ENCODE measurements at regions not wholly inside any gene's neighbourhood (a gene's known extent, or its start where the extent isn't known, plus 50 kb on each side); places are given as distances from the start of the nearest gene placed in this dataset.

- Histone ChIP-seq H3K36me3 (ENCODE audit: control insufficient read depth in 2 of 2, extremely low read depth in 1 of 2, insufficient read depth in 2 of 2, low read length in 2 of 2) (no peaks in the 10 kb centered on the region), H3K79me2 (ENCODE audit: control insufficient read depth, insufficient read depth, low read length) (no peaks in the 10 kb centered on the region), H3K9me1 (replicated peaks; ENCODE audit: control insufficient read depth, extremely low read depth, insufficient read depth, low read length) (no peaks in the 10 kb centered on the region), H2AFZ (ENCODE audit: low read depth, low read length) (no peak overlapping the region), H4K20me1 (replicated peaks; ENCODE audit: control insufficient read depth, extremely low read depth, insufficient read depth, low read length) (no peaks in the 10 kb centered on the region), H3K27ac (ENCODE audit: insufficient read depth, low read depth, low read length) (no peak overlapping the region), H3K9ac (replicated peaks; ENCODE audit: extremely low read depth, insufficient read depth, low read length) (no peak overlapping the region), H3K4me2 (ENCODE audit: insufficient read depth, low read length) (no peak overlapping the region), H3K4me1 (ENCODE audit: control insufficient read depth, extremely low read depth, insufficient read depth, low read length) (no peaks in the 10 kb centered on the region), H3K4me3 (replicated peaks in 1 of 3; ENCODE audit: insufficient read depth in 1 of 3, low read depth in 1 of 3, low read length in 3 of 3) (no peak overlapping the region), H3K27me3 (ENCODE audit: control insufficient read depth in 2 of 2, insufficient read depth in 2 of 2, low read length in 2 of 2) (no peaks in the 10 kb centered on the region), H3K9me3 (replicated peaks; ENCODE audit: control insufficient read depth, insufficient read depth, low read length) (no peaks in the 10 kb centered on the region)
- POLR2A ChIA-PET, result no interaction called here
- CTCF ChIA-PET, result interaction anchor here (1.3 kb wide), 1 partner anchor 10 kb away, joined by 3 read pairs; no protein-coding TSS in a partner anchor
- DNase-seq (ENCODE audit: low read depth, low spot score) (no peak), FAIRE-seq (no peak)
- dilution Hi-C loops (cut with MboI; ENCODE audit: extremely low pct_ligation_motif_present, low sequenced_read_pairs) (no loop called here), intact Hi-C loops (cut with micrococcal nuclease) (no loop called here)
- BruUV-seq (replicated peaks), result no TSS peak
- TF ChIP-seq POLR2A (IDR thresholded peaks at IDR 0.05; ENCODE audit: low read depth, low read length) (no peak), FOS (IDR thresholded peaks at IDR 0.05; ENCODE audit: borderline replicate concordance, insufficient read depth, low read length) (no peak), POLR2AphosphoS5 (IDR thresholded peaks at IDR 0.05; ENCODE audit: insufficient read depth, low read depth, low read length) (no peak), GATA2 (IDR thresholded peaks at IDR 0.05; ENCODE audit: insufficient read depth, insufficient read length, low read depth, low read length) (no peak), EZH2 (IDR thresholded peaks at IDR 0.05; ENCODE audit: borderline replicate concordance, low read depth, low read length, severe bottlenecking) (no peak), MYC (IDR thresholded peaks at IDR 0.05; ENCODE audit: low read depth, low read length) (no peak), JUN (IDR thresholded peaks at IDR 0.05; ENCODE audit: borderline replicate concordance, insufficient read depth, insufficient read length, low read depth) (no peak), MAX (IDR thresholded peaks at IDR 0.05; ENCODE audit: insufficient read depth, insufficient read length) (no peak)
Measured at GRCh38 chr5:32951003-32951402, 239.9 kb downstream of the NPR3 start.

- Histone ChIP-seq H3K9me3 (replicated peaks; ENCODE audit: control insufficient read depth, insufficient read depth, low read length) (no peaks in the 10 kb centered on the region), H4K20me1 (replicated peaks; ENCODE audit: control insufficient read depth, extremely low read depth, insufficient read depth, low read length) (no peaks in the 10 kb centered on the region), H2AFZ (ENCODE audit: low read depth, low read length) (no peak overlapping the region), H3K27ac (ENCODE audit: insufficient read depth, low read depth, low read length) (no peak overlapping the region), H3K36me3 (ENCODE audit: control insufficient read depth in 2 of 2, extremely low read depth in 1 of 2, insufficient read depth in 2 of 2, low read length in 2 of 2) (no peaks in the 10 kb centered on the region), H3K4me1 (ENCODE audit: control insufficient read depth, extremely low read depth, insufficient read depth, low read length) (no peaks in the 10 kb centered on the region), H3K9ac (replicated peaks; ENCODE audit: extremely low read depth, insufficient read depth, low read length) (no peak overlapping the region), H3K4me3 (replicated peaks in 1 of 3; ENCODE audit: insufficient read depth in 1 of 3, low read depth in 1 of 3, low read length in 3 of 3) (no peak overlapping the region), H3K4me2 (ENCODE audit: insufficient read depth, low read length) (no peak overlapping the region), H3K9me1 (replicated peaks; ENCODE audit: control insufficient read depth, extremely low read depth, insufficient read depth, low read length) (no peaks in the 10 kb centered on the region), H3K79me2 (ENCODE audit: control insufficient read depth, insufficient read depth, low read length) (no peaks in the 10 kb centered on the region), H3K27me3 (ENCODE audit: control insufficient read depth in 2 of 2, insufficient read depth in 2 of 2, low read length in 2 of 2) (no peaks in the 10 kb centered on the region)
- BruUV-seq (replicated peaks), result no TSS peak
- FAIRE-seq (no peak), DNase-seq (ENCODE audit: low read depth, low spot score) (no peak)
- ChIA-PET POLR2A (no interaction called here), CTCF (interaction anchor here (1.3 kb wide), 1 partner anchor 9 kb away, joined by 3 read pairs; no protein-coding TSS in a partner anchor)
- intact Hi-C loops (cut with micrococcal nuclease), result no loop called here
- TF ChIP-seq EZH2 (IDR thresholded peaks at IDR 0.05; ENCODE audit: borderline replicate concordance, low read depth, low read length, severe bottlenecking), result no peak
- no peak for TF ChIP-seq POLR2AphosphoS5 (IDR thresholded peaks at IDR 0.05; ENCODE audit: insufficient read depth, low read depth, low read length)
- TF ChIP-seq MAX (IDR thresholded peaks at IDR 0.05; ENCODE audit: insufficient read depth, insufficient read length), result no peak
- TF ChIP-seq MYC (IDR thresholded peaks at IDR 0.05; ENCODE audit: low read depth, low read length), result no peak
- no peak for TF ChIP-seq JUN (IDR thresholded peaks at IDR 0.05; ENCODE audit: borderline replicate concordance, insufficient read depth, insufficient read length, low read depth)
- no peak for TF ChIP-seq POLR2A (IDR thresholded peaks at IDR 0.05; ENCODE audit: low read depth, low read length)
- TF ChIP-seq FOS (IDR thresholded peaks at IDR 0.05; ENCODE audit: borderline replicate concordance, insufficient read depth, low read length), result no peak
- no peak for TF ChIP-seq CTCF (IDR thresholded peaks at IDR 0.05; ENCODE audit: extremely low read depth in 1 of 2, insufficient read depth in 1 of 2, low read depth in 1 of 2, low read length in 2 of 2)
- TF ChIP-seq GATA2 (IDR thresholded peaks at IDR 0.05; ENCODE audit: insufficient read depth, insufficient read length, low read depth, low read length), result no peak
- dilution Hi-C loops (cut with MboI; ENCODE audit: extremely low pct_ligation_motif_present, low sequenced_read_pairs), result no loop called here
Measured at GRCh38 chr5:32951878-32952277, 240.8 kb downstream of the NPR3 start.

Data from endothelial cell of umbilical vein (primary cell).